HL-60 (cell line): ENCODE measurements at regions not wholly inside any gene's neighbourhood (a gene's known extent, or its start where the extent isn't known, plus 50 kb on each side); places are given as distances from the start of the nearest gene placed in this dataset.

Experiments used
- CTCF ChIP-seq: IDR thresholded peaks from one replicate; pipeline ENCODE4 v1.5.1; 2011; ENCODE audit warnings: low read length, control low read depth, inconsistent platforms; ENCODE audit not compliant: insufficient read depth
- POLR2AphosphoS5 ChIP-seq: IDR thresholded peaks from 2 replicates; pipeline ENCODE4 v1.6.1; 2012; ENCODE audit warnings: low read depth
- REST ChIP-seq: IDR thresholded peaks from 2 replicates; pipeline ENCODE4 v1.6.1; 2012; ENCODE audit warnings: low read depth; ENCODE audit not compliant: insufficient replicate concordance
- SPI1 ChIP-seq: IDR thresholded peaks from 2 replicates; pipeline ENCODE4 v1.6.1; 2012; ENCODE audit warnings: low read depth, mild to moderate bottlenecking, borderline replicate concordance

GRCh38 chr20:7022597-7022996, 255.1 kb downstream of the BMP2 start:
- TF ChIP-seq CTCF, result no peak
- no peak for TF ChIP-seq POLR2AphosphoS5
- TF ChIP-seq SPI1, result no peak
- TF ChIP-seq REST, result no peak
